ENCODE measurements at regions not wholly inside any gene's neighbourhood (a gene's known extent, or its start where the extent isn't known, plus 50 kb on each side); places are given as distances from the start of the nearest gene placed in this dataset.

DNA sequence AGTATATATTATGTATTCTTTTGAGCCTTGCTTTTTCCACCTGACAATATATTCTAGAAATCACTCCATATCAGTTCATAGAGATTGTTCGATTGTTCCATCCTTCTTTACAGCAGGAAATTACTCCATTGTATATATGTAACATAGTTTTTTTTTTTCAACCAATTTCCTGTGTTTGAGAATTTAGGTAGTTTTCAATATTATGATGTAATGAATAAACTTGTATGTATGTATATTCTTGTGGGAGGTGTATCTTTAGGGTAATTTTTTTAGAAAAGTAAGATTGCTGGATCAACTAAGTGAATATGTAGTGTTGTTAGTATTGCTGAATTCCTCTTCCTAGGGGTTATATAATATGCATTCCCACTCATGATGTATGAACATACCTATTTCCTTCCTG, 165.9 kb upstream of the PITX1 start:
- DNase-seq: no peak

DNA sequence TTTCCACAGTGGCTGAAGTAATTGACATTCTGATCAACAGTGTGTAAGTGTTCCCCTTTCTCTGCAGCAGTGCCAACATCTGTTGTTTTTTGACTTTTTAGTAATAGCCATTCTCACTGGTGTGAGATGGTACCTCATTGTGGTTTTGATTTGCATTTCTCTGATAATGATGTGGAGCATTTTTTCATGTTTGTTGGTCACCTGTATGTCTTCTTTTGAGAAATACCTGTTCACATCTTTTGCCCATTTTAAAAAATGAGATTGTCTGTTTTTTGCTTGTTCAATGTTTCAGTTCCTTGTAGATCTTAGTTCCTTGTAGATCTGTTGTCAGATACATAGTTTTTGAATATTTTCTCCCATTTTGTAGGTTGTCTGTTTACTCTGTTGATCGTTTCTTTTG, 162.5 kb upstream of the PITX1 start:
- DNase-seq: no peak

DNA sequence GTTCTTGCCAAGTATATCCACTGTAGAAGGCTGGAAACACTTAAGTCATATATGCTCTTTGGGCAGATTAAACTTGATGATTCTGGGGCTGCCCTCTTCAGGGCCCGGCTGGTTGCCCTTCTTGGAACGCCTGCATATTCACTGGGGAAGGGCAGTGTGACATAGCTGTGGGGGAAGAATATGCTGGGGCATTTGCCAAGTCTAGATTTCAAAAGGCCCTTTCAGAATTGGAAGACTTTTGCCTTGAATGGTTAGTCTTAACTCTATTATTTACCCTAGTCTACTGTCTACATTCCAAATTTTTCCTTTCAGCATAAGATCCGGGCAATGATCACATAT, 161.2 kb upstream of the PITX1 start:
- no peak for DNase-seq

DNA sequence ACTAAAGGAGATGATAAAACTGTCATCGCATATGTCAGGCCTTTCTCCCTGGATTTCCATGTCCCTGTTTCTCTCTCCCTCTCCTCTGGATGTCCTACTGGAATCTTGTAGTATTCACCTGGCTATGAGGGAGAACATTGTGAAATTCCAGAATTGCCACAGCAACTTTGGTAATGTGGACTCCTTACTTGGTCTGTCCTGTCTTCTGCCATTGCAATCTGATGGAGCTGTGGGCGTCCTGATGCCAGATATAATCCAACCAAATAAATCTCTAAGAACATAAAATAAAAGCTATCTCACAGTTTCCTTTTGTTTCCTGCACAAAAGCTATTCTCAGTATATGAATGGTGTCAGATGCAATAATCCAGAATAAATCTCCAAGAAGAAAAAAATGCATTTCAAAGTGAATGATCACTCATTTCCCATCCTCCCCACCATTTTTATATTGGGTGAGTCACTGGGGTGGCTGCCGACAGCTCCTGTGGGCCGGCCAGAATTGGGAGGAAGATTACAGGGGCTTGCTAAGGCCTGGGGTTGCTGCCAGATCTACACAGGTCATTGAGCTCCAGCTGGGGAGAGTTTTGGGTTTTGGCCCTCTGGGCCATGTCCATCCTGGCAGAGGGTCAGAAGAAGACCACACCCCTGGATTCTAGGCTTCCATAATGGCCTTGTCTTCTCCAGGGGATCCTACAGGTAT, 160.7 kb upstream of the PITX1 start:
- DNase-seq: no peak

DNA sequence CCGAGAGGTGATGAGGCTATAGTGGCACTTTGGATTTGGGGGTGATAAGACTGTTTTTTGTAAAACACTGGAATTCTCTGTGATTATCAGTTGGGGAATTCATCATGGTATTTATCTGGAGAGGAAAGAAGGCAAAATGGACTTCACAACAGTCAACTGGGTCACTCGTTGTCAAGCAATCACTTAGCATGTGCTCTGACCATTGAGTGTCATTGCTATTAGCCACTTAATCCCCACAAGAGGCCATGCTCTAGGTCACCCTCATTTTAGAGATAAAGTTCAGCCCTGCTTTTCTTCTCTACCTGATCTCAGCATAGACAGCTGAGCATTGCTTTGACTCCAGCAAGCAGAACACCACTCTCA, 160.1 kb upstream of the PITX1 start:
- no peak for DNase-seq

DNA sequence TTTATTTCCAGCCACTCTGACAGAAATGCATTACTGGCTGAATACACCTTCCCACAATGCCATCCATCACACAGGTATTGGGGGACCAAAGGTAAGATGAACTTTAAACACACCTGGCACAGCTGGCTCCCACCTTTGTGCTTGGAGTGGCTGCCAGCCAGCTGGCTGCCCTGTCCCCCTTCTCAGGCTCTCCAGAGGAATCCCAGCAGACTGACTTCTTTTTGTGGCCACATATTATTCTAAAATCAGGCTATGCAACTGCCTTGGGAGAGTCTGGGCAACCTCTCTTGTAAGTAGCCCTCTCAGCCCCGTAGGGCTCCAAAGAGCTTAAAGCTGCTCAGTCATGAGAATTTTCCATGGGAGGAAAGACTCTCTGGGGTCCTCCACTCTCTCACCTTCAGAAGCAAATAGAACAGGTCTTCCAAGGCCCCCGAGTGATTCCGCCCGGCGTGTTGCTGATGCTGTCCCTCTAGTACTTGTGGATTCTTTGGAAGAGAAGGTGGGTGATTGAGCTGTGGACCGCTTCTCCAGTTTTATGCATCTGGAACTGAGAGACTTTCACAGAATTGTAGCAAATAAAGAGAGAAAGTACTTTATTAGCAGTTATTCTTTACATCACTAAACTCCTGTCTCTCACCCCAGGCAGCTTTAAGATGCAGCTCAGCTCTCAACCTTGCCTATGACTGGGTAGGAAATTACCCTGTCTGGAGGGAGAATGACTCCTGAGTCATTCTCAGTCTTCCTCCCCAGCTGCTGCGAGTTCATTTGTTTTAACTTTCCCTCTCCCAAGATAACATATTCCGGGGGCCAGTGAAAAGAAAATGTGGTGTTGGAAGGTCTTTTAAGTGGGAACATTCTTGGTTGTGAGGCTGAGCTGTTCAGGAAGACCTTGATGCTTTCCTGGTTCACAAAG, 159.4 kb upstream of the PITX1 start:
- no peak for DNase-seq

DNA sequence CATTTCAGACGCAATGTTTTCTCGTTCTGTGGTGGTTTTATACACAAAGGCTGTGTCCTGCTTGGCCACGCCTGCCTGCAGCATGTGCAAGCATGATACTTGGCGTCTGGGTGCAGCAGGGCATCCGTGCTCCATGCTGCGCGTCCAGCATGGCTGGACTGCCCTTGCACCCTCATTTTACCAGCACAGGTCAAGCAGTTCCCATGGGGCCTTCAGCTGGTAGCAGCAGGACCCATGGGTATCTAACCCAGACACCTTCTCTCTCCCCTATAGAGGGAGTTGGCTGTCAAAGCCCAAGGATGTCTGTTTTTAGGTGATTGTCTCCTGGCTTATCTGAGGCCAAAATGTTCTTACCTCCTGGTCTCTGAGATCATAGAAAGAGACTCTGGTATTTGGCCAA, 158.3 kb upstream of the PITX1 start:
- no peak for DNase-seq

DNA sequence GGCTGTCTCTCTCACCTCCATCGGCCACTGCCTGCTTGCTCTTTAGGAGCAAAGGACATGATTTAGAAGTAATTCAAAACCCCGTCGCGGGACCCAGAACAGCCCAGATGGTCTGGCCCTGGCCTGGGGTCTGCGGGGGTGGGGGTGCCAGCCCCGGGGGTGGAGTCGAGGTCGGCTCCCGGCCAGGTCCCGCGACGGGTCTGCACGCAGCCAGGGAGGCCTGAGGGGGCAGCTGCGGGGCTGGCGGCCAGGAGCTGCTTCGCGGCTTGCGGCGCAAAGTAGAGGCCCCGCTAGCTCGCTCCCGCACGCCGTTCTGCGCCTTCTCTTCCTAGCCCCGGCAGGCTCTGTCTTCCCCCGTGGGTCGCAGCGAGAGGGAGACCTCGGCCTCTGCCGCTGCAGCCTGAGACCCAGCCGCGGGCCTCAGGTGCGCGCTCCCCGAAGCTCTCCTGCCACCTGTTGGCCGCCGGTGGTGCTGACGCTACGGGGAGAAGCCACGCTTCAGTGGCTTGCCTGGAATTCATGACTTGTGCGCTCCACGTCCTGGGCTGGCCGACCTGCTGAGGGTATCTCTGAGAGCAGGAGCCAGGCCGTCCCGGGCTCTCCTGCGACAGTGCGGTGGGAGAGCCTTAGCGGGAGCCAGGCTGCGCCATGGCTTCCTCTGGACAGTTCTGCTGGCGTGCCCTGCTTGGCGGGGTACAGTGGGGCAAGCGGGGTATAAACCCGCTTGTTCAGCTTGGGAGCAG, 157.2 kb upstream of the PITX1 start:
- DNase-seq: peak; percentile 69

DNA sequence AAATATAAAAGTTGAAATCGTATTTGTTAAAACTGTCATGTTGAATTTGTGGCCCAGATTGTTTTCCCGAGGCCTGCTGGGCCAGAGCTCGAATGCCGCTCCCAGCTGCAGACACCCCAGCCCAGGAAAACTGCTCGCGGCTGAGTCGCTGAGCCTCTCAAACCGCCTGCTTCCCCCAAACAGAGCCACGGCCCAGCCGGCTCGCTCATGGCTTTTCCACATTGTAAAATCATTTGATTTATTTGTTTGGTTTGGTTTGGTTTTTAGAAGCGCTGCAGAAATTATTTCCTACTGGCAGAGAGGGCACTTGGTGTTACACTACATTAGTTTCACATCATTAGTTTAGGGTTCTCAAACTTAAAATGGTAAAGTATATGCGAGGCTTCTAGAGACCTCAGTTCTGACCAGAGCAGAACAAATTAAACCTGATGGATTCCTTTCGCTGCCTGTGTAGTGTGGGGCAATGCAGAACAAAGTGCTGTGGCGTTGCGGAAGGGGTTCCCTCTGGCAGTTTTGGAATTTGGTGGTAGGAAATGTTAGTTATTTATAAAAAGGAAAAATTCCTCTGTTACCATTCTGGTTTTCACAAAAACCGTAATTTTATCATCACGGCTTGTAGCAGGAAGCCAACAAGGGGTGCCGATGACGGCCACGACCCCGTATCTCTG, 156.5 kb upstream of the PITX1 start:
- no peak for DNase-seq

DNA sequence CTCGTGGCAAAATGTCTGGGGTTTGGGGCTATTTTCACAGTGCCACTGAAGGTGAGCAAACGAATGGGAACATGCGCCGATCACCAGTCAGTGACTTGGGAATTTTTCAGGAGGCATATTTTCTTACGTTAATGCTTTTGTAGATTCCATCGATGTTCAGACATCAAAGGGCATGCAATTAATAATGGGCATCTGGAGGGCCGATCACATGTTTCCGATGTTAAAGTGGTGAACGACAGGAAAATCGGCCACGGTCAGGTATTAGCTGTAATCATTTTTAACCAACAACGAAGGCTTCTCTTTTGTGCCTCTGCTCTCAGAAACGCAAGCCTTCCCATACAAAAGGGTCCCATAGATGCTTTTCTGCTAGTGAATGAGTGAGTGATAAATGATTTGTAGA, 155.0 kb upstream of the PITX1 start:
- DNase-seq: no peak

DNA sequence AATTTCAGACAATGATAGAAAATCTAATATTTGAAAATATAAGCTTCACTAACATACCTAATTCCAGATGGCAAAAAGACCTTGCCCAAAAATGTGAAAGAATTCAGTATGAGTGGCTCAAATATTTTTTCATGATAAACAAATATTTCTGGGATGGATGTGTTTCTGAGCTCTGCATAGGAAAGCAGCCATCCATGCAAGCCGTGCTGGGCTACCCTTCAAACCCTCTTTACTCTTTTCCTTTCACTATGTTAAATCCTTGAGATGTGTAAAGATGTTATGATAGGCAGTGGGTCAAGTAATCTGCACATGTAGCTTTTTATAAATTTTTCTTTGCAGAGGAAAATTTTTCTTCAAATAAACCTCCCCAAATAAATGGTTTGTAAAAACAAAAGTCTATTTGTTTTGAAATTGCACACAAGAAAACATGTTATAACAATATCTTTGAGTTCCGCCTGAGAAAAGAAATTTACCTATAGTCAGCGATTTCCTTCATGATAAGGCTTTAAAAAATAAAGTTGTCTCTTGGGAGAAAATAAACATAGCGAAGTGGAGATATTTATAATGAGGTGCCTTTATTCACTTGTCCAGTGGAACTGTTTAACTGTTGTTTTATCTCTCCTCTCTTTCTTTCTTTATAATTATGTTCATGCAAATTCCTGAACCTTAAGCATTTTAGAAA, 154.3 kb upstream of the PITX1 start:
- no peak for DNase-seq

DNA sequence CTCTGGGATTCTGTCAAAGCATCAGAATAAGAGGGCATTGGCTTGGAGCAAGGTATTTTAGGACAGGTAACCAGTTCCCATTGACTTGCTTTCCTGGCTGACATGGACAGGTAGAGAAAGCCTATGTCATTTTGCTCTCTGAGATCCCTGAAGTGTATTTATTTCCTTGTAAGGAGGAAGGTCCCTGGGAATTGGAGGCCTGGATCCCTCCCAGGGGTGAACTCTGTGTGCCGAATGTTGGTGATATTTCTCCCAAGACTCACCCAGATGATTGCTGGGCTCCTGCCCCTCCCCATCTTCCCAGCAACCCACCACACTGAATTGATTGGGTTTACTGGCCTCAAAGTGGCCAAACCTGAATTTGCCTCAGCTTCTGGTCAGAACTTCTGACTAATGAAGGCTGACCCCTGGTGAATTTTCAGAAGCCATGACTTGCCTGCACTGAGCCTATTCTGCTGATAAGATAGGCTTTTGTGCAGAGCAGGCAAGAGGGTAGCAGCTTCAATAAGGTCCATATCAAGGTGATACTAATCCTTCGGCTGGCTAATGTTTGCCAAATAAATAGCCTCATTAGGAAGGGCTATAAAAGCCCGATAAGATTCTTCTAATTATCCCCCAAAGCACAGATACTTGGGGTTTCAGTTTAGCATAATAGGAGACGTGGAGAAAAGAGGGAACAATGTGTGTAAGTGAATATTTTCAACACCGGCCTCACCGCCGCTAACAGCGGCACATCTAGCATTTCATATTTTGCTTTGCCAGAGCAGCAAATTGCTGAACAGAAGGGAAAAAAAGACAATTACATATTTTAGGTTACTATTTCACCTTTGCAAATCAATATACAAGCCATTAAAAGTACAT, 152.9 kb upstream of the PITX1 start:
- peak; percentile 11 for DNase-seq

DNA sequence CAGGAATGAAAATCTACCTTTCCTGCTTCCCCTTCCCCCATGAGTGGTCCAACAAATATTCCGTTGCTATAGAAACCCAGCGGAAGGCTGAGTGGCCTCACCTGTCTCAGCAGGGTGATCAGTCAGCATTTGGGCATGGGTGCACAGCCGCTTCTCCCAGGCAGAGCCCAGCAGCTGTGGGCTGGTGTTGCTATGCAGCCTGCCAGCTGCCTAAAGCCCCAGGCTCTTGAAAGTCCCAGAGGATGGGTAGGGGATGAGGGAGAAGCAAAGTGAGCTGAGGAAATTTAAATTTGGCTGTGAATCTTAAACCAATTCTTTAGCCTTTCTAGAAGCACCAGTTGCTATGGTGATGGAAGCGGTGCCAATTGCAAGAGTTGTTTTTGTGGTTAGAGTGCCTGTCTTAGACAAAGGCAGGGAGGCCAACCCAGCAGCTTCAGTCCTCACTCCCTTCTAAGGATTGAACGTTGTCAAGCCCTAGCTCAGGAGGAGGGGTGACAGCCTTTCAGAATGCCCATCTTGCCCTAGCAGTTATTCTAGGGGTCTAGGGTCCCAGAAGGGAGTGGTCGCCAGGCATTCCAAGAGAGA, 151.5 kb upstream of the PITX1 start:
- DNase-seq: no peak

DNA sequence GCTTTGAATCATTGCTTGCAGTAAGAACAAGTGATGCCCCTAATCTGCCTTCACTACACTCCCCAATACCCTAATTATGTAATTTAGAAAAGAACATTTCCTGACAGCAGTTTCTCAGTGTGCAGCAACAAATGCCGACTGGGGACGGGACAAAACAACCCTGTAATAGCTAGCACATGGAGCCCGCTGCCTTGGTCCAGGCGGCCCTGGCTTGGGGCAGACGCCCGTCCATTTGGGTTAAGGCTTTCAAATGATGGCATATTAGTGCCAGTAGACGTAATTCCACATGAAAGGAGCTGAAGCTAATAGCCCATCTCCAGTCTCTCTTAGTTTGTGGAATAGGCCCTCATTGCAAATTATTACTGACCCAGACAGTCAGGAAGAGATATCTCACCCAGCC, 150.6 kb upstream of the PITX1 start:
- no peak for DNase-seq

DNA sequence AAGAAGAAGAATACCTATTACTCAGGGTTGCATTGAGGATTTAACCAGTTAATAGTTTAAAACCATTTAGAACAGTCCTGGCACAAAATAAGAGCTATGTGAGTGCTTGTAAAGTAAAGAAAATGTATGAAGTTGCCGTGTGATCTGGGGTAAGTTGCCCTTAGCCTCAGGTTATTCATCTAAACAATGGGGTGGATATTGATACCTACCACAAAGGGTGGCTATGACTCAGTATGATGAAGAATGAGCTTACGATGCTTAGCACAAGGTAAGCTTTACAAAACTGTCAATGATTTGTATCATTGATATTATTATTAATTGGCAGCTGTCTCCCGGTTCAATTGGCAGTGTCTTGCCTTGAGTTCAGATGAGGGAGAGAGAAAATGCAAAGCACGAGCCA, 149.4 kb upstream of the PITX1 start:
- no peak for DNase-seq

DNA sequence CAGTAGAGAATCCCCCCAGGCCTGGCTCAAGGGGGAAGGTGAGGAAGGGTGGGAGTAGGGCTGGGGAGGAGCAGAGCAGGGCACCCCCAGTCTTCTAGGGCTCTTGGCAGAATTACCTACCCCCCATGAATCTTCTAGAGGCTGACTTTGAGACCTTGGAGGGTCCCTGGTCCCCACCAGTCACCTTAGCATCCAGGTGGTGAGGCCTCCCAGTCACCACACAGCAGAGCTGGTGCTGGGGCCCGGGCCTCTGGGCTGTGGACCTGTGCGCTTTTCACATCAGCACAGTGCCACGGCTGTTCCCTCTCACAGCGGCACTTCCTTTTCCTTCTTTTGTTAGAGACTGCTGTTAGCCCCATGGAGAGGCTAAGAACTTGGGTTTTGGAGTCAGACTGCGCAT, 148.6 kb upstream of the PITX1 start:
- no peak for DNase-seq

DNA sequence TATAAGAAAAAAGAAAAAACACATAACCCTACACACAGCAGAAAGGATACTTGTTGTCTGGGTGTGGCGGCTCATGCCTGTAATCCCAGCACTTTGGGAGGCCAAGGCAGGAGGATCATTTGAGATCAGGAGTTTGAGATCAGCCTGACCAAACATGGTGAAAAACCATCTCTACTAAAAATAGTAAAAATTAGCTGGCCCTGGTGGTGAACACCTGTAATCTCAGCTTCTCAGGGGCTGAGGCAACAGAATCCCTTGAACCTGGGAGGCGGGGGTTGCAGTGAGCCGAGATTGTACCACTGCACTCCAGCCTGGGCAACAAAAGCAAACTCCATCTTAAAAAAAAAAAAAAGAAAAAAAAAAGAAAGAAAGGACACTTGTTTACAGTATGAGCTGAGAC, 147.6 kb upstream of the PITX1 start:
- DNase-seq: no peak

DNA sequence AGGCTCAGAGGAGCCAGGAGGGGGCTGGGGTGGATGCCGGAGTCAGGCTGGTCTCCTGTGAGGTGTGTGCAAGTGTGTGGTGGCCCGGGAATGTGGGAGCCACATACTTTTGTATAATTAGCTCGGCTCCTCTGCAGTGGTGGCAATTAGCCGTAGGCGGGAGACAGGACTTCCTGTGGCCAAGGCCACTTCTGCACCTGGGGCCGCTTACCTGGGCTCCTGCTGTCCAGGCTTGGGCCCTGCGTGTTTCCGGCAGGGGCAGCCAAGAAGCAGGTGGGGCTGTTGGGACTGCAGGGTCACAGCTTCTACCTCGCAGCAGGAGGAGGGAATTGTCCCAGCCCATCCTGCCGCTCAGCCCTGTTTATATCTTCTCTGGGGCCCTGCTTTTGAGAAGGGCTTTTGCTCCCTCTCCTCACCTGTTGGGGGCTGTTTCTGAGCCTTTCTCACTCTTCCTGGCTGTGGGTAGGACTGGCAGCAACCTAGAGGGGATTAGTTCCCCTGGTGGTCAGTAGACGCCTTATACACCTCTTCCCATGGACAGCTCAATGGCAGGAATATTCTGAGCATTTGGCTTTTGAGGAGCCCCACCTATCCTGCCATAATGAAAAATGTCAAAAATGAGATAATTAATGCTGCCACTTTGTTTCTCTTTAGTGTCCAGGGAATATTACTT, 145.4 kb upstream of the PITX1 start:
- DNase-seq: peak; percentile 20

DNA sequence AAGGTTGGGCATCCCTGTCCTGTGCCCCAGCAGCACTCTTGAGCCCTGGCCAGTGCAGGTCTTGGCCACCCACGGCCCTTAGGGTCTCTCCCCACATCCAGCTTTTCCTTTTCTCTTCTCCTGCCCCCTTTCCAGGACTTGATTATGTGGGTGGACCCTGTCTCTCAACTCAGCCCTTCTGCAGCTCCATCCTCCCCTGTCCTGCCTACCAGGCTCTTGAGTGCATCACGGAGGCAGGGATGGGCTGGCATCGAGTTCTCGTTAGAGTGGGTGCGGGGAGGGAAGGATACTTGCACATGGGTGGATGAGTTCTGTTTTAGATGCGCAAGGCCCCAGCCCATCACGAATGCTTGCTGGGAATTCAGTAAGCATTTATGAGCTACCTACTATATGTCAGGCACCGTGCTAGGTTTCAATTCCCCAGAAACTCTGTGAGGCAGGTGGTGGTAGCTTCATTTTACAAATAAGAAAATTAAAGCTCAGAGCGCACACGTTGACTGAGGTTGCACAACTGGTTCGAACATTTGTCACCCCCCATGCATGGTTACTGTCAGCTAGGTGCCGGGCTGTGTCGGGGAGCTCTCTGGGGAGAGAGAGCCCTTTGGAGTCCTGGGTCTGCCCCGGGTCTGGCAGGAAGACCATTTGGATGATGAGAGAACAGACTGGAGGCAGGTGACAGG, 144.6 kb upstream of the PITX1 start:
- no peak for DNase-seq

DNA sequence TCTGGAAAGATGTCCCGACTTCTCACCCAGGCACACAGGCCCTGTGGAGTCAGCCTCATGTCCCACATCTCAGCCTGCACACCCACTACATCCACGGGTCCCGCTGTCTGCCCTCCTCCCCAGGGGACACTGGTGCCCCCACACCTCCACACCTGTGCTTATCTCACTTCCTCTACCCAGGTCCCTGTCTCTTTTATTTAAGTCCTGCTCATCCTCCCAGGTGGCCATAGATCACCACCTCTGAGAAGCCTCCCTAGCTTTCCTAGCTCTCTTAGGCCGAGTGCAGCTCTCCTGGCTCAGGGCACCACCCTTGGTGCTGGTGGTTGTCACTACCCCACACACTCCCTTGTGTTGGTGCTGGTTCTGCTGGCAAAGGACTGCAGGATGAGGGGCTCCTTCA, 143.6 kb upstream of the PITX1 start:
- DNase-seq: no peak

Data from NCI-H1092 treated with DMSO at 0.1 percent for 48 hours (cell line).